ENCODE measurements at regions not wholly inside any gene's neighbourhood (a gene's known extent, or its start where the extent isn't known, plus 50 kb on each side); places are given as distances from the start of the nearest gene placed in this dataset.

GRCh38 chr13:107736170-107736569 is 479.2 kb downstream of the LIG4 start:
- DNase-seq, result no peak

- DNase-seq, result no peak
These were observed 480.3 kb downstream of the LIG4 start for GRCh38 chr13:107734891-107735625.

GRCh38 chr13:107733276-107733675 is 482.1 kb downstream of the LIG4 start:
- no peak for DNase-seq

GRCh38 chr13:107730813-107731212 is 484.5 kb downstream of the LIG4 start:
- no peak for DNase-seq

GRCh38 chr13:107721125-107721869 is 494.0 kb downstream of the LIG4 start:
- DNase-seq, result no peak

GRCh38 chr13:107716741-107717140 is 498.6 kb downstream of the LIG4 start:
- DNase-seq, result no peak

GRCh38 chr13:107716241-107716640 is 499.1 kb downstream of the LIG4 start:
- DNase-seq, result no peak

- DNase-seq, result no peak
These were observed 499.8 kb downstream of the LIG4 start for GRCh38 chr13:107715496-107715895.

GRCh38 chr13:107713314-107713713 is 502.0 kb downstream of the LIG4 start:
- no peak for DNase-seq

GRCh38 chr13:107712145-107712860 is 503.0 kb downstream of the LIG4 start:
- DNase-seq, result no peak

- no peak for DNase-seq
These were observed 525.2 kb downstream of the LIG4 start for GRCh38 chr13:107690181-107690580.

- DNase-seq, result no peak
These were observed 529.5 kb downstream of the LIG4 start for GRCh38 chr13:107685876-107686275.

- DNase-seq, result no peak
These were observed 533.7 kb downstream of the LIG4 start for GRCh38 chr13:107681600-107681999.

GRCh38 chr13:107680115-107680514 is 535.2 kb downstream of the LIG4 start:
- DNase-seq, result no peak

- DNase-seq, result no peak
These were observed 537.2 kb downstream of the LIG4 start for GRCh38 chr13:107678075-107678689.

- no peak for DNase-seq
These were observed 539.3 kb downstream of the LIG4 start for GRCh38 chr13:107675847-107676550.

- DNase-seq, result no peak
These were observed 545.8 kb downstream of the LIG4 start for GRCh38 chr13:107669391-107669993.

GRCh38 chr13:107665926-107666458 is 549.3 kb downstream of the LIG4 start:
- no peak for DNase-seq

GRCh38 chr13:107650081-107650701 is 565.1 kb downstream of the LIG4 start:
- peak; percentile 2 for DNase-seq

GRCh38 chr13:107649079-107649478 is 566.3 kb downstream of the LIG4 start:
- no peak for DNase-seq

- DNase-seq, result no peak
These were observed 571.2 kb downstream of the LIG4 start for GRCh38 chr13:107644136-107644535.
